GM12892 (cell line): ENCODE measurements at regions not wholly inside any gene's neighbourhood (a gene's known extent, or its start where the extent isn't known, plus 50 kb on each side); places are given as distances from the start of the nearest gene placed in this dataset.

Source experiments
- POLR2A ChIP-seq: IDR thresholded peaks from 2 replicates; pipeline ENCODE4 v1.6.1; 2011; ENCODE audit warnings: low read depth, low read length, control low read depth
- POLR2AphosphoS5 ChIP-seq: IDR thresholded peaks from 2 replicates; pipeline ENCODE4 v1.6.1; 2011; ENCODE audit warnings: low read depth, low read length, control low read depth
- TAF1 ChIP-seq: IDR thresholded peaks from 2 replicates; pipeline ENCODE4 v1.6.1; 2011; ENCODE audit warnings: low read depth, mild to moderate bottlenecking, control low read depth, low read length, borderline replicate concordance

- TF ChIP-seq POLR2A (no peak), POLR2AphosphoS5 (no peak), TAF1 (no peak)
Observed at GRCh38 chr11:107275632-107276031, 182.0 kb downstream of the CWF19L2 start.
